HEK293 (cell line): ENCODE measurements at regions not wholly inside any gene's neighbourhood (a gene's known extent, or its start where the extent isn't known, plus 50 kb on each side); places are given as distances from the start of the nearest gene placed in this dataset.

Experiments used
- CTCF ChIA-PET: fragments of 350-600 bp; formaldehyde crosslinking; extraction: SDS; loops from one replicate; lab custom pipeline; 2021; ENCODE audit warnings: antibody characterized with exemption; lab: Yijun Ruan, JAX
- POLR2A ChIA-PET: fragments of 300-600 bp; formaldehyde crosslinking; extraction: SDS; loops from one replicate; lab custom pipeline; 2020; ENCODE audit warnings: antibody characterized with exemption, inconsistent platforms; lab: Yijun Ruan, JAX
- H3K27ac ChIP-seq: fragments of 200-500 bp; sonication (Bioruptor generic); 2 replicates; pipeline ENCODE4 v1.5.1; 2014; ENCODE audit warnings: low read depth, low read length, control low read depth, inconsistent platforms; ENCODE audit errors: extremely low read depth
- H3K36me3 ChIP-seq, 2 experiments: fragments of 200-500 bp in 1 of 2; sonication (Bioruptor generic) in 1 of 2; 1 replicate in 1 of 2; 2 replicates in 1 of 2; pipeline ENCODE4 v1.5.1; 2014 to 2017; ENCODE audit warnings: inconsistent platforms in 2 of 2, low read length in 2 of 2; ENCODE audit not compliant: control insufficient read depth in 2 of 2, insufficient read depth in 1 of 2
- H3K4me1 ChIP-seq: fragments of 200-500 bp; sonication (Bioruptor generic); 2 replicates; pipeline ENCODE4 v1.5.1; 2014; ENCODE audit warnings: mild to moderate bottlenecking, low read length, inconsistent platforms; ENCODE audit not compliant: control insufficient read depth, insufficient read depth
- H3K4me3 ChIP-seq: 2 replicates; pipeline ENCODE4 v1.5.1; 2011; ENCODE audit warnings: low read depth, mild to moderate bottlenecking, control low read depth, low read length, moderate library complexity
- H3K9me3 ChIP-seq: fragments of 200-500 bp; sonication (Bioruptor generic); 2 replicates; pipeline ENCODE4 v1.5.1; 2014; ENCODE audit warnings: low read depth, low read length, inconsistent platforms; ENCODE audit not compliant: control insufficient read depth, insufficient read depth
- GLI2 ChIP-seq: fragments of 450-650 bp; formaldehyde crosslinking; IDR thresholded peaks from 2 replicates; pipeline ENCODE4; 2017; ENCODE audit warnings: missing biosample characterization, missing genetic modification characterization, low read depth, borderline replicate concordance
- PRDM4 ChIP-seq: fragments of 450-650 bp; formaldehyde crosslinking; IDR thresholded peaks from 2 replicates; pipeline ENCODE4 v1.5.1; 2017; ENCODE audit warnings: missing biosample characterization, missing genetic modification characterization
- ZBTB21 ChIP-seq: fragments of 450-650 bp; formaldehyde crosslinking; IDR thresholded peaks from 2 replicates; pipeline ENCODE4 v1.5.1; 2017; ENCODE audit warnings: missing biosample characterization, missing genetic modification characterization
- ZNF16 ChIP-seq: fragments of 450-650 bp; formaldehyde crosslinking; IDR thresholded peaks from 2 replicates; pipeline ENCODE4 v1.5.1; 2016; ENCODE audit warnings: low read depth, missing biosample characterization, missing genetic modification characterization
- ZNF184 ChIP-seq: fragments of 450-650 bp; IDR thresholded peaks from 2 replicates; pipeline ENCODE4 v1.5.1; 2018; ENCODE audit warnings: missing biosample characterization, mild to moderate bottlenecking, missing genetic modification characterization
- ZNF280C ChIP-seq: fragments of 450-650 bp; formaldehyde crosslinking; IDR thresholded peaks from 2 replicates; pipeline ENCODE4 v1.5.1; 2016; ENCODE audit warnings: missing biosample characterization, missing genetic modification characterization
- ZNF292 ChIP-seq: fragments of 450-650 bp; formaldehyde crosslinking; IDR thresholded peaks from 2 replicates; pipeline ENCODE4 v1.5.1; 2016; ENCODE audit warnings: low read depth, missing biosample characterization, missing genetic modification characterization, borderline replicate concordance
- ZNF555 ChIP-seq: fragments of 450-650 bp; formaldehyde crosslinking; conservative IDR thresholded peaks from 2 replicates; pipeline ENCODE4 v1.5.1; 2017; ENCODE audit warnings: missing biosample characterization, mild to moderate bottlenecking, missing genetic modification characterization, inconsistent platforms
- ZNF623 ChIP-seq: fragments of 450-650 bp; formaldehyde crosslinking; IDR thresholded peaks from 2 replicates; pipeline ENCODE4 v1.5.1; 2016; ENCODE audit warnings: missing biosample characterization, missing genetic modification characterization
- ZNF624 ChIP-seq: fragments of 450-650 bp; formaldehyde crosslinking; IDR thresholded peaks from 2 replicates; pipeline ENCODE4 v1.5.1; 2017; ENCODE audit warnings: missing biosample characterization, missing genetic modification characterization
- ZNF664 ChIP-seq: fragments of 450-650 bp; formaldehyde crosslinking; IDR thresholded peaks from 2 replicates; pipeline ENCODE4 v1.5.1; 2016; ENCODE audit warnings: missing biosample characterization, missing genetic modification characterization
- ZNF692 ChIP-seq: fragments of 450-650 bp; formaldehyde crosslinking; IDR thresholded peaks from 2 replicates; pipeline ENCODE4 v1.5.1; 2016; ENCODE audit warnings: missing biosample characterization, missing genetic modification characterization
- ZNF701 ChIP-seq: fragments of 450-650 bp; formaldehyde crosslinking; IDR thresholded peaks from 2 replicates; pipeline ENCODE4 v1.5.1; 2016; ENCODE audit warnings: missing biosample characterization, missing genetic modification characterization
- ZNF791 ChIP-seq: fragments of 450-650 bp; formaldehyde crosslinking; IDR thresholded peaks from 2 replicates; pipeline ENCODE4 v1.5.1; 2016; ENCODE audit warnings: missing biosample characterization, missing genetic modification characterization

- ChIA-PET POLR2A (no interaction called here), CTCF (interaction anchor here (0.5 to 1.9 kb wide), 2 partner anchors 84 to 833 kb away, joined by 4 to 5 read pairs; no protein-coding TSS in a partner anchor)
- H3K9me3 ChIP-seq, result no peaks in the 10 kb centered on the region
- TF ChIP-seq PRDM4 (tag by site-specific recombination) (no peak), ZNF292 (tag by site-specific recombination) (no peak), ZBTB21 (tag by site-specific recombination) (no peak), ZNF791 (no peak), ZNF184 (tag by site-specific recombination) (no peak), ZNF664 (no peak), ZNF280C (tag by site-specific recombination) (no peak), ZNF623 (tag by site-specific recombination) (no peak), GLI2 (tag by site-specific recombination) (no peak), ZNF555 (tag by site-specific recombination) (no peak), ZNF624 (tag by site-specific recombination) (no peak)
- H3K4me1 ChIP-seq, result no peaks in the 10 kb centered on the region; the same call in 1 of the 2 replicates
- no peak overlapping the region for H3K4me3 ChIP-seq
- no peak overlapping the region for H3K27ac ChIP-seq
- H3K36me3 ChIP-seq, result no peaks in the 10 kb centered on the region
These were observed 57.3 kb upstream of the CPLX2 start for GRCh38 chr5:175813943-175814630.

- Histone ChIP-seq H3K27ac (no peak overlapping the region), H3K4me1 (no peaks in the 10 kb centered on the region; the same call in 1 of the 2 replicates), H3K4me3 (no peak overlapping the region), H3K9me3 (no peaks in the 10 kb centered on the region), H3K36me3 (no peaks in the 10 kb centered on the region)
- POLR2A ChIA-PET, result no interaction called here
- CTCF ChIA-PET, result no interaction called here
- TF ChIP-seq ZNF692 (peak; percentile 36; the same call in 1 of the 2 replicates), ZNF664 (no peak), ZNF16 (no peak), ZNF701 (tag by site-specific recombination) (no peak)
These were observed 56.7 kb upstream of the CPLX2 start for GRCh38 chr5:175814691-175815090.
